ENCODE measurements at regions not wholly inside any gene's neighbourhood (a gene's known extent, or its start where the extent isn't known, plus 50 kb on each side); places are given as distances from the start of the nearest gene placed in this dataset.

GRCh38 chrX:40320819-40321218, 223.1 kb upstream of the BCOR start:
- no peak for DNase-seq
- Mint-ChIP-seq H3K9me3 (peaks cover 21% of the 10 kb centered on the region), H3K27me3 (no peaks in the 10 kb centered on the region), H3K4me3 (no peak overlapping the region), H3K27ac (no peak overlapping the region), H3K36me3 (peaks cover 6% of the 10 kb centered on the region), H3K4me1 (no peaks in the 10 kb centered on the region)

- no peak for DNase-seq
- H3K27me3 Mint-ChIP-seq = no peaks in the 10 kb centered on the region
- H3K4me3 Mint-ChIP-seq = no peak overlapping the region
- H3K36me3 Mint-ChIP-seq = peaks cover 6% of the 10 kb centered on the region
- peaks cover 25% of the 10 kb centered on the region for H3K9me3 Mint-ChIP-seq
- no peaks in the 10 kb centered on the region for H3K4me1 Mint-ChIP-seq
- no peak overlapping the region for H3K27ac Mint-ChIP-seq
Measured at GRCh38 chrX:40318801-40319200, 221.0 kb upstream of the BCOR start.

- Mint-ChIP-seq H3K4me1 (no peaks in the 10 kb centered on the region), H3K36me3 (peaks cover 6% of the 10 kb centered on the region), H3K27ac (no peak overlapping the region), H3K4me3 (no peak overlapping the region), H3K27me3 (no peaks in the 10 kb centered on the region), H3K9me3 (peaks cover 27% of the 10 kb centered on the region)
- DNase-seq = no peak
Measured at GRCh38 chrX:40318076-40318475, 220.3 kb upstream of the BCOR start.

- no peak for DNase-seq
- Mint-ChIP-seq H3K27ac (no peak overlapping the region), H3K27me3 (no peaks in the 10 kb centered on the region), H3K4me3 (no peak overlapping the region), H3K9me3 (peaks cover 27% of the 10 kb centered on the region), H3K36me3 (peaks cover 6% of the 10 kb centered on the region), H3K4me1 (no peaks in the 10 kb centered on the region)
Measured at GRCh38 chrX:40316502-40316901, 218.7 kb upstream of the BCOR start.

- H3K4me3 Mint-ChIP-seq = no peak overlapping the region
- H3K27ac Mint-ChIP-seq = no peak overlapping the region
- H3K9me3 Mint-ChIP-seq = peaks cover 13% of the 10 kb centered on the region
- DNase-seq = no peak
- H3K36me3 Mint-ChIP-seq = peaks cover 4% of the 10 kb centered on the region
- no peaks in the 10 kb centered on the region for H3K4me1 Mint-ChIP-seq
- no peaks in the 10 kb centered on the region for H3K27me3 Mint-ChIP-seq
Measured at GRCh38 chrX:40314070-40314469, 216.3 kb upstream of the BCOR start.

- no peak overlapping the region for H3K4me3 Mint-ChIP-seq
- peaks cover 13% of the 10 kb centered on the region for H3K9me3 Mint-ChIP-seq
- no peaks in the 10 kb centered on the region for H3K27me3 Mint-ChIP-seq
- H3K27ac Mint-ChIP-seq = no peak overlapping the region
- no peaks in the 10 kb centered on the region for H3K4me1 Mint-ChIP-seq
- peaks cover 4% of the 10 kb centered on the region for H3K36me3 Mint-ChIP-seq
- no peak for DNase-seq
Measured at GRCh38 chrX:40313269-40313668, 215.5 kb upstream of the BCOR start.

GRCh38 chrX:40310447-40310846, 212.7 kb upstream of the BCOR start:
- Mint-ChIP-seq H3K4me3 (no peak overlapping the region), H3K27me3 (no peaks in the 10 kb centered on the region), H3K36me3 (no peaks in the 10 kb centered on the region), H3K27ac (no peak overlapping the region), H3K9me3 (peaks cover 4% of the 10 kb centered on the region), H3K4me1 (no peaks in the 10 kb centered on the region)
- no peak for DNase-seq

- no peaks in the 10 kb centered on the region for H3K27me3 Mint-ChIP-seq
- no peaks in the 10 kb centered on the region for H3K36me3 Mint-ChIP-seq
- no peaks in the 10 kb centered on the region for H3K4me1 Mint-ChIP-seq
- no peak for DNase-seq
- no peak overlapping the region for H3K27ac Mint-ChIP-seq
- H3K9me3 Mint-ChIP-seq = peaks cover 4% of the 10 kb centered on the region
- no peak overlapping the region for H3K4me3 Mint-ChIP-seq
Measured at GRCh38 chrX:40310016-40310415, 212.3 kb upstream of the BCOR start.

GRCh38 chrX:40307871-40308270, 210.1 kb upstream of the BCOR start:
- Mint-ChIP-seq H3K4me1 (peaks cover 8% of the 10 kb centered on the region), H3K36me3 (no peaks in the 10 kb centered on the region), H3K27me3 (no peaks in the 10 kb centered on the region), H3K9me3 (peaks cover 1% of the 10 kb centered on the region), H3K4me3 (no peak overlapping the region), H3K27ac (no peak overlapping the region)
- DNase-seq = no peak

- Mint-ChIP-seq H3K4me3 (no peak overlapping the region), H3K9me3 (peaks cover 1% of the 10 kb centered on the region), H3K27me3 (peaks cover 3% of the 10 kb centered on the region), H3K27ac (no peak overlapping the region), H3K36me3 (no peaks in the 10 kb centered on the region), H3K4me1 (peaks cover 8% of the 10 kb centered on the region)
- no peak for DNase-seq
Measured at GRCh38 chrX:40304115-40304514, 206.4 kb upstream of the BCOR start.

- Mint-ChIP-seq H3K36me3 (no peaks in the 10 kb centered on the region), H3K9me3 (peaks cover 1% of the 10 kb centered on the region)
Measured at GRCh38 chrX:40303256-40304077, 205.7 kb upstream of the BCOR start.

GRCh38 chrX:40300286-40300890, 202.6 kb upstream of the BCOR start:
- H3K4me3 Mint-ChIP-seq = no peak overlapping the region
- no peak overlapping the region for H3K27ac Mint-ChIP-seq
- H3K4me1 Mint-ChIP-seq = peaks cover 8% of the 10 kb centered on the region
- no peak for DNase-seq
- H3K27me3 Mint-ChIP-seq = peaks cover 3% of the 10 kb centered on the region
- H3K36me3 Mint-ChIP-seq = no peaks in the 10 kb centered on the region
- peaks cover 1% of the 10 kb centered on the region for H3K9me3 Mint-ChIP-seq

More at GRCh38 chrX:40303256-40304077, 205.7 kb upstream of the BCOR start:
- Mint-ChIP-seq H3K27ac (no peak overlapping the region), H3K4me1 (peaks cover 8% of the 10 kb centered on the region), H3K4me3 (no peak overlapping the region), H3K27me3 (peaks cover 3% of the 10 kb centered on the region)
- DNase-seq = no peak

- H3K4me3 Mint-ChIP-seq = no peak overlapping the region
- no peak for DNase-seq
Measured at GRCh38 chrX:40299641-40300046, 201.9 kb upstream of the BCOR start.

GRCh38 chrX:40298572-40299479, 201.1 kb upstream of the BCOR start:
- Mint-ChIP-seq H3K27ac (no peak overlapping the region), H3K4me3 (no peak overlapping the region)

More at GRCh38 chrX:40299641-40300046, 201.9 kb upstream of the BCOR start:
- H3K27me3 Mint-ChIP-seq = peaks cover 3% of the 10 kb centered on the region
- H3K4me1 Mint-ChIP-seq = peaks cover 8% of the 10 kb centered on the region
- no peak overlapping the region for H3K27ac Mint-ChIP-seq
- H3K9me3 Mint-ChIP-seq = peaks cover 1% of the 10 kb centered on the region
- H3K36me3 Mint-ChIP-seq = no peaks in the 10 kb centered on the region

GRCh38 chrX:40298069-40298468, 200.3 kb upstream of the BCOR start:
- H3K27me3 Mint-ChIP-seq = peaks cover 3% of the 10 kb centered on the region
- no peaks in the 10 kb centered on the region for H3K36me3 Mint-ChIP-seq
- H3K27ac Mint-ChIP-seq = no peak overlapping the region
- H3K4me1 Mint-ChIP-seq = no peaks in the 10 kb centered on the region
- no peak overlapping the region for H3K4me3 Mint-ChIP-seq
- no peaks in the 10 kb centered on the region for H3K9me3 Mint-ChIP-seq
- no peak for DNase-seq

More at GRCh38 chrX:40298572-40299479, 201.1 kb upstream of the BCOR start:
- DNase-seq = no peak
- H3K4me1 Mint-ChIP-seq = peaks cover 5% of the 10 kb centered on the region
- peaks cover 1% of the 10 kb centered on the region for H3K9me3 Mint-ChIP-seq
- no peaks in the 10 kb centered on the region for H3K36me3 Mint-ChIP-seq
- peaks cover 3% of the 10 kb centered on the region for H3K27me3 Mint-ChIP-seq
